GM19463 (cell line): ENCODE measurements at regions not wholly inside any gene's neighbourhood (a gene's known extent, or its start where the extent isn't known, plus 50 kb on each side); places are given as distances from the start of the nearest gene placed in this dataset.

Source experiments
- ATAC-seq: cut with Tn5 transposase; IDR thresholded peaks from one replicate; pipeline ENCODE4 v1.9.1; 2021; ENCODE audit warnings: mild to moderate bottlenecking, moderate library complexity; ENCODE audit not compliant: unreplicated experiment

GRCh38 chr5:17428176-17428800 lies 69.7 kb upstream of the TAF11L2 start:
- ATAC-seq: no peak

- ATAC-seq: no peak
These were observed 68.7 kb upstream of the TAF11L2 start for GRCh38 chr5:17429353-17429752.

GRCh38 chr5:17430241-17430640 lies 67.8 kb upstream of the TAF11L2 start:
- ATAC-seq: no peak

- no peak for ATAC-seq
These were observed 66.6 kb upstream of the TAF11L2 start for GRCh38 chr5:17431272-17432050.

- no peak for ATAC-seq
These were observed 65.5 kb upstream of the TAF11L2 start for GRCh38 chr5:17432569-17432968.

GRCh38 chr5:17433406-17433805 lies 64.6 kb upstream of the TAF11L2 start:
- ATAC-seq: no peak

- ATAC-seq: peak; percentile 46
These were observed 63.0 kb upstream of the TAF11L2 start for GRCh38 chr5:17434982-17435381.

GRCh38 chr5:17436350-17436749 lies 61.7 kb upstream of the TAF11L2 start:
- ATAC-seq: peak; percentile 35

- peak; percentile 78 for ATAC-seq
These were observed 61.2 kb upstream of the TAF11L2 start for GRCh38 chr5:17436761-17437221.

GRCh38 chr5:17438027-17438426 lies 60.0 kb upstream of the TAF11L2 start:
- ATAC-seq: no peak

GRCh38 chr5:17439956-17440355 lies 58.1 kb upstream of the TAF11L2 start:
- no peak for ATAC-seq

- no peak for ATAC-seq
These were observed 57.3 kb upstream of the TAF11L2 start for GRCh38 chr5:17440766-17441165.

GRCh38 chr5:17441351-17441750 lies 56.7 kb upstream of the TAF11L2 start:
- ATAC-seq: no peak

- no peak for ATAC-seq
These were observed 54.5 kb upstream of the TAF11L2 start for GRCh38 chr5:17443333-17444130.

- ATAC-seq: no peak
These were observed 53.5 kb upstream of the TAF11L2 start for GRCh38 chr5:17444496-17444895.

- ATAC-seq: no peak
These were observed 52.8 kb upstream of the TAF11L2 start for GRCh38 chr5:17445185-17445584.
